Activated CD4-positive, alpha-beta memory T cell treated with anti-CD3 and anti-CD28 coated beads for 36 hours (primary cell): ENCODE measurements at regions not wholly inside any gene's neighbourhood (a gene's known extent, or its start where the extent isn't known, plus 50 kb on each side); places are given as distances from the start of the nearest gene placed in this dataset.

Experiments used
- CTCF ChIA-PET: fragments of 350-600 bp; sonication (Branson Sonifier 250); formaldehyde crosslinking; loops from one replicate; lab custom pipeline; 2021; ENCODE audit warnings: antibody characterized with exemption, inconsistent platforms; lab: Charles Lee
- POLR2A ChIA-PET: fragments of 350-600 bp; sonication (Branson Sonifier 250); formaldehyde crosslinking; loops from one replicate; lab custom pipeline; 2021; ENCODE audit warnings: antibody characterized with exemption; lab: Charles Lee
- DNase-seq: peaks from one replicate; pipeline ENCODE4 v3.0.0-alpha.2; 2020
- H3K27ac Mint-ChIP-seq: one replicate; pipeline ENCODE4 v1.8.0; 2021; ENCODE audit warnings: mixed read lengths
- H3K27me3 Mint-ChIP-seq: one replicate; pipeline ENCODE4 v1.8.0; 2021; ENCODE audit warnings: mixed read lengths
- H3K36me3 Mint-ChIP-seq: one replicate; pipeline ENCODE4 v1.8.0; 2021; ENCODE audit warnings: mixed read lengths
- H3K4me1 Mint-ChIP-seq: one replicate; pipeline ENCODE4 v1.8.0; 2021; ENCODE audit warnings: low read depth, mixed read lengths
- H3K4me3 Mint-ChIP-seq: one replicate; pipeline ENCODE4 v1.8.0; 2021; ENCODE audit warnings: mild to moderate bottlenecking, mixed read lengths
- H3K9me3 Mint-ChIP-seq: one replicate; pipeline ENCODE4 v1.8.0; 2021; ENCODE audit warnings: mixed read lengths
- intact Hi-C: fragments of 100-400 bp; cut with micrococcal nuclease; formaldehyde crosslinking; loops from one replicate; pipeline ENCODE4 v1.15.1; 2023

- Mint-ChIP-seq H3K4me3 (no peak overlapping the region), H3K4me1 (no peaks in the 10 kb centered on the region), H3K27ac (no peak overlapping the region), H3K36me3 (no peaks in the 10 kb centered on the region), H3K27me3 (no peaks in the 10 kb centered on the region), H3K9me3 (no peaks in the 10 kb centered on the region)
- ChIA-PET POLR2A (no interaction called here), CTCF (no interaction called here)
- DNase-seq, result no peak
- intact Hi-C loops, result no loop called here
Measured at GRCh38 chr12:127928615-127929571, 338.1 kb upstream of the TMEM132C start.

DNA sequence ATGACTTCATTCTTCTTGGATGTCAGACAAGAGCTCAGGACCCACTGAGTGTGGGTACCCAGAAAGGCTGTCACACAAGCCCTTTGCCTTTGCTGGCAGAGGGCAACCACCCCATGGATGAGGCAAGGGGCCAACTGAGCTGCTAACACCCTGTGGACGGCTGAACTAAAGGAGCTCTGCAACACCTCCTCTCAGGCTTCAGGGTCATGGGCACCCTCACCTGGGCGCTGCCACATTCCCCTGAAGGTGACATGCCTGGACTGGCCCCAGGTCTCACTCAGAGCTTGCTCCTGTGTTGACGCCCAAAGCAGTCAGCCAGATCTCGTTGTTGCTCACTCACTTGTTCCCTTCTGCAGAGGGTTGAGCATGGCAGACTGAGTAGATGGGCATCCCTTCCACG lies 336.8 kb upstream of the TMEM132C start:
- no peaks in the 10 kb centered on the region for H3K27me3 Mint-ChIP-seq

DNA sequence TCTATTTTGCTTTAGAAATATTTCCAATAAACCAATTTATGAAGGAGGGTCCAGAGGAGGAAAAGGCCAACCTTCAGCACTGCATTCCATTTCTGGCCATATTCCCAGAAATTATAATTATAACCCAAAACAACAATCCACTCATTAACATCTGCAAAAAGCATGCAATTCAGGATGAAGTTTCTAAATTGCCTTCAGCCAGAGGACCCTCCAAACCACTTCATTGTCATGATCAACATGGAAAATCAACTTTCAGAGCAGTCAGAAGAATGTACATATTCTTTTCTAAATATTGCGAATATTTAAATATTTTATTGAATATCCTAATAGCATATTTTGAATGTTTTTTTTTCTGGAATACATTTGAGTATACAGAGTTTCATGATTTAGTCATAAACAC lies 332.6 kb upstream of the TMEM132C start:
- H3K9me3 Mint-ChIP-seq, result peaks cover 1% of the 10 kb centered on the region
- DNase-seq, result no peak
- CTCF ChIA-PET, result no interaction called here

More for the DNA sequence above, 336.8 kb upstream of the TMEM132C start:
- Mint-ChIP-seq H3K4me1 (no peaks in the 10 kb centered on the region), H3K9me3 (no peaks in the 10 kb centered on the region), H3K4me3 (no peak overlapping the region), H3K27ac (no peak overlapping the region), H3K36me3 (no peaks in the 10 kb centered on the region)
- ChIA-PET POLR2A (no interaction called here), CTCF (interaction anchor here (0.7 kb wide), 1 partner anchor 1595 kb away, joined by 5 read pairs; no protein-coding TSS in a partner anchor)
- no peak for DNase-seq
- intact Hi-C loops, result no loop called here

DNA sequence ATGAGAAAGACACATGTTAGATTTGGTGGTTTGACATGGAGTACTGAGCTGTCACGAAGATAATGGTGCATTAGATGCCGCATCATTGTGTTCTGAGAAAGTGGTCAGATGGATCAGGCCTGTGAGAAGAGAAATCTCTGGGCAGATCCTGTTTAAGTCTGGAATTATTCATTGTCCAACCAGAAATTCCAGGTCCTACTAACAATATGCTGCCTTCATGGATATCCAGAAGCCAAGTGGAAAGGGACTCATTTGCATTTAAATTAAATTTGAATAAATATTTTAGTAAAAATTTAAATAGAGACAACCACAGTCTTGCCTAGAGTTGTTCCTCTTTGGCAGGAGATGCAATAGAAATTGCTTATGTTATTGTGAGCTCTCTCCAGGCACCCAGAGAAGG lies 330.5 kb upstream of the TMEM132C start:
- no peaks in the 10 kb centered on the region for H3K27me3 Mint-ChIP-seq
- DNase-seq, result no peak
- ChIA-PET POLR2A (no interaction called here), CTCF (interaction anchor here (0.5 kb wide), 1 partner anchor 331 kb away, joined by 3 read pairs; no protein-coding TSS in a partner anchor)
- no peaks in the 10 kb centered on the region for H3K36me3 Mint-ChIP-seq
- no peak overlapping the region for H3K4me3 Mint-ChIP-seq
- peaks cover 8% of the 10 kb centered on the region for H3K9me3 Mint-ChIP-seq
- no peak overlapping the region for H3K27ac Mint-ChIP-seq
- no peaks in the 10 kb centered on the region for H3K4me1 Mint-ChIP-seq
- intact Hi-C loops, result no loop called here

More for the DNA sequence above, 332.6 kb upstream of the TMEM132C start:
- intact Hi-C loops, result no loop called here
- no peak overlapping the region for H3K4me3 Mint-ChIP-seq
- no peaks in the 10 kb centered on the region for H3K4me1 Mint-ChIP-seq
- no peaks in the 10 kb centered on the region for H3K27me3 Mint-ChIP-seq
- no peak overlapping the region for H3K27ac Mint-ChIP-seq
- POLR2A ChIA-PET, result no interaction called here
- H3K36me3 Mint-ChIP-seq, result no peaks in the 10 kb centered on the region

DNA sequence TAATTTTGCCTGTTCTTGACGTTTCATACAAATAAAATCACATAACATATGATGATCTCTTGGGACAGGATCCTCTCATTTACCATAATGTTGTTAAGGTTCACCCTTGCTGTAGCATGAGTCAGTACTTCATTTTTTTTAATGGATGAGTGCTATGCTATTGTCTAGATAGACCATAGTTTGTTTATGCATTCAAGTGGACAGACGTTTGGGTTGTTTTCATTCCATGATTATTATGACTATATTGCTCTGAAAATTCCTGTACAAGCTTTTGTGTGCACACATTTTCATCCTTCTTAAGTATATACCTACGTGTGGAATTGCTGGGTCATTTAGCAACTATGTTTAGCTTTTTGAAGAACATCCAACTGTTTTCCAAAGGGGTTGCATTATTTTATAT lies 325.6 kb upstream of the TMEM132C start:
- Mint-ChIP-seq H3K36me3 (no peaks in the 10 kb centered on the region), H3K4me1 (no peaks in the 10 kb centered on the region), H3K9me3 (peaks cover 17% of the 10 kb centered on the region), H3K27me3 (no peaks in the 10 kb centered on the region), H3K4me3 (no peak overlapping the region), H3K27ac (no peak overlapping the region)
- intact Hi-C loops, result no loop called here
- ChIA-PET CTCF (no interaction called here), POLR2A (no interaction called here)
- no peak for DNase-seq

GRCh38 chr12:127942981-127943380 lies 324.0 kb upstream of the TMEM132C start:
- Mint-ChIP-seq H3K4me1 (no peaks in the 10 kb centered on the region), H3K4me3 (no peak overlapping the region), H3K9me3 (peaks cover 20% of the 10 kb centered on the region), H3K27ac (no peak overlapping the region), H3K36me3 (no peaks in the 10 kb centered on the region), H3K27me3 (no peaks in the 10 kb centered on the region)
- DNase-seq, result no peak
- ChIA-PET CTCF (no interaction called here), POLR2A (no interaction called here)
- intact Hi-C loops, result no loop called here

GRCh38 chr12:127943481-127944210 lies 323.3 kb upstream of the TMEM132C start:
- Mint-ChIP-seq H3K4me3 (no peak overlapping the region), H3K4me1 (no peaks in the 10 kb centered on the region), H3K27ac (no peak overlapping the region), H3K9me3 (peaks cover 20% of the 10 kb centered on the region), H3K36me3 (no peaks in the 10 kb centered on the region), H3K27me3 (no peaks in the 10 kb centered on the region)
- CTCF ChIA-PET, result no interaction called here
- intact Hi-C loops, result no loop called here
- POLR2A ChIA-PET, result no interaction called here
- DNase-seq, result no peak

GRCh38 chr12:127944211-127944899 lies 322.6 kb upstream of the TMEM132C start:
- Mint-ChIP-seq H3K4me1 (no peaks in the 10 kb centered on the region), H3K4me3 (no peak overlapping the region), H3K36me3 (no peaks in the 10 kb centered on the region), H3K9me3 (peaks cover 20% of the 10 kb centered on the region), H3K27ac (no peak overlapping the region), H3K27me3 (no peaks in the 10 kb centered on the region)
- DNase-seq, result no peak
- CTCF ChIA-PET, result no interaction called here
- POLR2A ChIA-PET, result no interaction called here
- intact Hi-C loops, result no loop called here

GRCh38 chr12:127957001-127957660 lies 309.8 kb upstream of the TMEM132C start:
- CTCF ChIA-PET, result no interaction called here

GRCh38 chr12:127962303-127962702 lies 304.7 kb upstream of the TMEM132C start:
- Mint-ChIP-seq H3K27ac (no peak overlapping the region), H3K36me3 (no peaks in the 10 kb centered on the region), H3K4me1 (no peaks in the 10 kb centered on the region), H3K4me3 (no peak overlapping the region), H3K9me3 (peaks cover 10% of the 10 kb centered on the region), H3K27me3 (no peaks in the 10 kb centered on the region)
- intact Hi-C loops, result no loop called here
- CTCF ChIA-PET, result no interaction called here
- no peak for DNase-seq
- POLR2A ChIA-PET, result no interaction called here

More at GRCh38 chr12:127957001-127957660, 309.8 kb upstream of the TMEM132C start:
- peaks cover 3% of the 10 kb centered on the region for H3K9me3 Mint-ChIP-seq
- no peaks in the 10 kb centered on the region for H3K4me1 Mint-ChIP-seq
- intact Hi-C loops, result no loop called here
- POLR2A ChIA-PET, result no interaction called here
- H3K27me3 Mint-ChIP-seq, result no peaks in the 10 kb centered on the region
- H3K36me3 Mint-ChIP-seq, result no peaks in the 10 kb centered on the region
- no peak overlapping the region for H3K27ac Mint-ChIP-seq
- DNase-seq, result no peak
- H3K4me3 Mint-ChIP-seq, result no peak overlapping the region

DNA sequence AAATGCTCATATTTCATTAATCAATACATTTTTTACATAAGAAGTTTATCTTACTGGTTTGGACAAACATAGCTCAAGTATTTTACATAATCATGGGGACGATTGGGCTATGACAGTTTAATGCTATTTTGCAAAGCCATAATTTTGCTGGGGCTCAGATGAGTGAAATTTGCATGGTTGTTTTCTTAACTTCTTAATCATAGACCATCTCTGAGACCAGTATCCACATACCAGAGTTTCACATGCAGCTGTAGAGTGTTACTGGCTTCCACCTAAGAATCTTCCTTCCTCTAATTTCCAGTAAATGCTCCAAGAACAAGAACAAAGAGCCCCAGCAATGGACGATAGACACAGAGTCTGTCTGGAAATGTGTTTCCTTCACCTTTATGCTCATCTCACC lies 303.0 kb upstream of the TMEM132C start:
- H3K36me3 Mint-ChIP-seq, result no peaks in the 10 kb centered on the region

GRCh38 chr12:127964717-127965116 lies 302.3 kb upstream of the TMEM132C start:
- no peak overlapping the region for H3K4me3 Mint-ChIP-seq
- no peaks in the 10 kb centered on the region for H3K27me3 Mint-ChIP-seq
- ChIA-PET POLR2A (no interaction called here), CTCF (no interaction called here)
- no peaks in the 10 kb centered on the region for H3K4me1 Mint-ChIP-seq
- no peak for DNase-seq
- H3K36me3 Mint-ChIP-seq, result no peaks in the 10 kb centered on the region
- peaks cover 21% of the 10 kb centered on the region for H3K9me3 Mint-ChIP-seq
- intact Hi-C loops, result no loop called here
- no peak overlapping the region for H3K27ac Mint-ChIP-seq

More for the DNA sequence above, 303.0 kb upstream of the TMEM132C start:
- H3K27ac Mint-ChIP-seq, result no peak overlapping the region
- no peaks in the 10 kb centered on the region for H3K4me1 Mint-ChIP-seq
- ChIA-PET POLR2A (no interaction called here), CTCF (no interaction called here)
- no peaks in the 10 kb centered on the region for H3K27me3 Mint-ChIP-seq
- H3K9me3 Mint-ChIP-seq, result peaks cover 20% of the 10 kb centered on the region
- no peak overlapping the region for H3K4me3 Mint-ChIP-seq
- DNase-seq, result no peak
- intact Hi-C loops, result no loop called here
